K562 (cell line): ENCODE measurements at regions not wholly inside any gene's neighbourhood (a gene's known extent, or its start where the extent isn't known, plus 50 kb on each side); places are given as distances from the start of the nearest gene placed in this dataset.

Experiments used
- ATAC-seq: fragments of 200-7000 bp; cut with Tn5 transposase; 3 replicates; pipeline ENCODE4 v1.9.1; 2020; ENCODE audit warnings: moderate library complexity
- BruUV-seq: library from RNA; stranded (reverse); fragments of 400-500 nt; replicated peaks from 2 replicates; lab custom pipeline; 2021; lab: Mats Ljungman, UMichigan
- CTCF ChIA-PET: fragments of 300-600 bp; formaldehyde crosslinking; extraction: SDS; loops from one replicate; lab custom pipeline; 2021; ENCODE audit warnings: low intra/inter-chr PET ratio; lab: Yijun Ruan, JAX
- POLR2A ChIA-PET: fragments of 300-600, 350-650 bp; sonication (Branson Sonifier 250); formaldehyde crosslinking; extraction: SDS; loops from one replicate; lab custom pipeline; 2021; ENCODE audit warnings: antibody characterized with exemption, inconsistent platforms; lab: Yijun Ruan, JAX
- DNase-seq, 4 experiments: peaks; one replicate each; pipeline versions ENCODE4 v3.0.0 to v3.0.0-alpha.2; 2011 to 2018; ENCODE audit warnings: low spot score in 3 of 4, mixed read lengths in 3 of 4; ENCODE audit errors: extremely low read depth in 1 of 4
- FAIRE-seq: peaks from 2 replicates; lab custom pipeline; 2011; peaks lifted over from hg19 to GRCh38; lab: Jason Lieb, UNC
- H2AFZ ChIP-seq: 2 replicates; pipeline ENCODE4 v1.6.0; 2011; ENCODE audit warnings: low read depth, low read length, control low read depth, inconsistent platforms
- H3K27ac ChIP-seq: fragments of 200-600 bp; 3 replicates; pipeline ENCODE4 v1.8.0; 2011; ENCODE audit warnings: low read depth, mild to moderate bottlenecking, control low read depth, inconsistent platforms, low read length, moderate library complexity, mixed read lengths; ENCODE audit errors: extremely low read depth
- H3K27me3 ChIP-seq, 2 experiments: fragments of 300-600 bp in 1 of 2; 2 replicates in 1 of 2; 3 replicates in 1 of 2; pipeline versions ENCODE4 v1.6.0 to v1.8.0; 2011; ENCODE audit warnings: inconsistent platforms in 2 of 2, low read length in 2 of 2, mild to moderate bottlenecking in 1 of 2, mixed read lengths in 1 of 2, moderate library complexity in 1 of 2; ENCODE audit not compliant: control insufficient read depth in 2 of 2, insufficient read depth in 2 of 2
- H3K36me3 ChIP-seq: fragments of 300-600 bp; 3 replicates; pipeline ENCODE4 v1.8.0; 2011; ENCODE audit warnings: mild to moderate bottlenecking, low read length, inconsistent platforms; ENCODE audit not compliant: control insufficient read depth, insufficient read depth
- H3K4me1 ChIP-seq, 2 experiments: fragments of 200-600 bp in 1 of 2; replicated peaks in 1 of 2; 2 replicates in 1 of 2; 3 replicates in 1 of 2; pipeline versions ENCODE4 v1.5.1 to v1.8.0; 2011; ENCODE audit warnings: inconsistent platforms in 2 of 2, low read length in 2 of 2, mild to moderate bottlenecking in 1 of 2, mixed read lengths in 1 of 2, moderate library complexity in 1 of 2; ENCODE audit not compliant: control insufficient read depth in 2 of 2, insufficient read depth in 2 of 2
- H3K4me2 ChIP-seq: 2 replicates; pipeline ENCODE4 v1.6.1; 2011; ENCODE audit warnings: low read length, control low read depth, inconsistent platforms, mixed read lengths; ENCODE audit not compliant: insufficient read depth
- H3K4me3 ChIP-seq: fragments of 200-600 bp; sonication (generic), shearing (Covaris generic); 2 replicates; pipeline ENCODE4 v1.5.1; 2016; ENCODE audit warnings: control low read depth, inconsistent platforms
- H3K79me2 ChIP-seq: fragments of 200-600 bp; 3 replicates; pipeline ENCODE4 v1.8.0; 2011; ENCODE audit warnings: low read length, inconsistent platforms; ENCODE audit not compliant: control insufficient read depth, insufficient read depth
- H3K9ac ChIP-seq, 2 experiments: 2 replicates each; pipeline versions ENCODE4 v1.6.0 to v1.6.1; 2011; ENCODE audit warnings: low read depth in 2 of 2, low read length in 2 of 2, control low read depth in 1 of 2, inconsistent platforms in 1 of 2, mild to moderate bottlenecking in 1 of 2, mixed read lengths in 1 of 2; ENCODE audit not compliant: insufficient read depth in 1 of 2
- H3K9me1 ChIP-seq: one replicate; pipeline ENCODE4 v1.6.0; 2011; ENCODE audit warnings: inconsistent platforms, mild to moderate bottlenecking, low read length, moderate library complexity; ENCODE audit not compliant: control insufficient read depth, insufficient read depth
- H3K9me3 ChIP-seq: replicated peaks from 2 replicates; pipeline ENCODE4 v1.5.1; 2011; ENCODE audit warnings: low read depth, low read length, inconsistent platforms; ENCODE audit not compliant: control insufficient read depth, insufficient read depth
- H4K20me1 ChIP-seq: replicated peaks from 2 replicates; pipeline ENCODE4 v1.6.1; 2011; ENCODE audit warnings: low read length, inconsistent platforms, mixed read lengths; ENCODE audit not compliant: control insufficient read depth, insufficient read depth
- ATF7 ChIP-seq: fragments of 450-650 bp; IDR thresholded peaks from 2 replicates; pipeline ENCODE4 v1.7.1; 2014; ENCODE audit warnings: mild to moderate bottlenecking, moderate library complexity
- BACH1 ChIP-seq: fragments of 200-800 bp; sonication (Bioruptor generic); IDR thresholded peaks from 2 replicates; pipeline ENCODE4 v1.6.1; 2016; ENCODE audit warnings: missing genetic modification characterization, missing compliant biosample characterization
- DACH1 ChIP-seq: fragments of 450-650 bp; IDR thresholded peaks from 2 replicates; pipeline ENCODE4 v1.6.1; 2018; ENCODE audit not compliant: partially characterized antibody
- MTA1 ChIP-seq: fragments of 450-650 bp; IDR thresholded peaks from 2 replicates; pipeline ENCODE4 v1.6.1; 2017; ENCODE audit warnings: borderline replicate concordance
- NFATC3 ChIP-seq: fragments of 450-650 bp; IDR thresholded peaks from 2 replicates; pipeline ENCODE4 v1.6.1; 2017; ENCODE audit warnings: mild to moderate bottlenecking
- OTX1 ChIP-seq: fragments of 450-650 bp; formaldehyde crosslinking; IDR thresholded peaks from 2 replicates; pipeline ENCODE4 v1.4.0; 2022; ENCODE audit warnings: mild to moderate bottlenecking
- POLR2G ChIP-seq: fragments of 200-400 bp; formaldehyde crosslinking; IDR thresholded peaks from 2 replicates; pipeline ENCODE4 v1.6.1; 2017; ENCODE audit warnings: low read depth, mild to moderate bottlenecking, antibody characterized with exemption, low read length, moderate library complexity
- RFX5 ChIP-seq: IDR thresholded peaks from 2 replicates; pipeline ENCODE4 v1.6.1; 2011; ENCODE audit warnings: low read depth, mild to moderate bottlenecking, improper control_type of control experiment, low read length
- RNF2 ChIP-seq: sonication (generic); IDR thresholded peaks from 2 replicates; pipeline ENCODE4 v1.6.1; 2016
- SRSF1 ChIP-seq: fragments of 200-400 bp; formaldehyde crosslinking; IDR thresholded peaks from 2 replicates; pipeline ENCODE4 v1.6.1; 2017; ENCODE audit warnings: mild to moderate bottlenecking, low read depth, low read length, moderate library complexity
- STAT5B ChIP-seq: fragments of 250-450 bp; sonication (Bioruptor Pico); IDR thresholded peaks from 2 replicates; pipeline ENCODE4 v1.8.0; 2021; ENCODE audit warnings: mild to moderate bottlenecking, inconsistent platforms
- XRCC5 ChIP-seq: fragments of 200-400 bp; formaldehyde crosslinking; IDR thresholded peaks from 2 replicates; pipeline ENCODE4 v1.6.1; 2017; ENCODE audit warnings: low read depth, mild to moderate bottlenecking, low read length
- ZBTB1 ChIP-seq: sonication (generic); formaldehyde crosslinking; IDR thresholded peaks from 2 replicates; pipeline ENCODE4 v1.8.1; 2023; ENCODE audit warnings: missing genetic modification reagents, low read depth, mild to moderate bottlenecking, borderline replicate concordance
- ZNF124 ChIP-seq: sonication (generic); formaldehyde crosslinking; IDR thresholded peaks from 2 replicates; pipeline ENCODE4 v1.8.1; 2022; ENCODE audit warnings: missing genetic modification reagents
- ZNF140 ChIP-seq: fragments of 250-450 bp; sonication (Bioruptor Pico); IDR thresholded peaks from 2 replicates; pipeline ENCODE4 v1.8.0; 2021; ENCODE audit warnings: moderate library complexity, mild to moderate bottlenecking, inconsistent platforms
- WGBS: fragments of 100-300 bp; shearing (Covaris generic); methylation state at CpG from one replicate; pipeline ENCODE4 v1.1.6; 2016; ENCODE audit warnings: low coverage, mixed read lengths; ENCODE audit not compliant: insufficient coverage; ENCODE audit errors: missing lambda C conversion rate; 5-methylcytosine and 5-hydroxymethylcytosine counted together
- in situ Hi-C: fragments of 300-500 bp; cut with MboI; formaldehyde crosslinking; loops from 4 replicates; pipeline ENCODE4 v1.15.0; 2018; ENCODE audit warnings: inconsistent platforms, mixed read lengths
- intact Hi-C: fragments of 100-400 bp; cut with micrococcal nuclease; formaldehyde crosslinking; loops from 2 replicates; pipeline ENCODE4 v1.14.2; 2022
- TF ChIP-seq, protein P1 (sequence below): IDR thresholded peaks from 2 replicates; pipeline ENCODE4 v1.6.1; 2011; ENCODE audit warnings: borderline replicate concordance, low read depth, mild to moderate bottlenecking, moderate library complexity, low read length; ENCODE audit not compliant: insufficient read depth, poor library complexity, severe bottlenecking
- TF ChIP-seq, protein P2 (sequence below), 3 experiments: fragments of 200-800 bp in 1 of 3; fragments of 250-450 bp in 1 of 3; fragments of 450-650 bp in 1 of 3; sonication (Bioruptor Pico) in 1 of 3; sonication (Bioruptor generic) in 1 of 3; formaldehyde crosslinking in 1 of 3; IDR thresholded peaks; 2 replicates each; pipeline versions ENCODE4 v1.6.1 to v1.8.0; 2016 to 2022; ENCODE audit warnings: mild to moderate bottlenecking in 2 of 3, missing genetic modification characterization in 2 of 3, missing compliant biosample characterization in 1 of 3, moderate library complexity in 1 of 3

DNA sequence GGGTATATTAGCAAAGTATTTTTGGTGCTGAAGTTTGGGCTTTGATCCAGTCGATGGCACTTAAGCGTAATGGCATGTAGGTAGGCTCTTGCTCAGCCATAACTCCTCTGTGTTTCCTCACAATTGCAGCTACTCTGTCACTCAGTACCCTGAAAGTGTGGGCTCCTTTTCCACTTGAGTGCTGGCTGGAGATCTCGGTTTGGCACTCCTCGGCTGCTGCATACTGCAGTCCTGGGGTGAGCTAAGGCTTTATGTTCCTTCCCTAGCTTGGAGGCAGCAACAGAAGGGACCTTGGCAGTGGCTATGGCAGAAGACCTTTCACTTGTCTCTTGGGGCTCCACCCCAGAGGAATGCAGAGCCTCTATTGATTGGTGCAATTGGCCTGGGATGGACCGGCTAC is 106.7 kb upstream of the GRXCR1 start:
- no TSS peak for BruUV-seq
- Histone ChIP-seq H2AFZ (no peak overlapping the region), H3K27me3 (no peaks in the 10 kb centered on the region), H3K9ac (no peak overlapping the region), H3K4me3 (no peak overlapping the region), H3K27ac (no peak overlapping the region), H3K79me2 (no peaks in the 10 kb centered on the region), H3K4me1 (no peaks in the 10 kb centered on the region), H3K9me1 (no peaks in the 10 kb centered on the region), H3K36me3 (no peaks in the 10 kb centered on the region), H4K20me1 (no peaks in the 10 kb centered on the region), H3K4me2 (no peak overlapping the region), H3K9me3 (no peaks in the 10 kb centered on the region)
- WGBS: 0% methylated on average over 4 of the region's 5 CpGs
- ChIA-PET POLR2A (no interaction called here), CTCF (no interaction called here)
- in situ Hi-C loops: no loop called here
- FAIRE-seq (no peak), ATAC-seq (no peak), DNase-seq (no peak)
- no peak for TF ChIP-seq DACH1
- TF ChIP-seq ZNF124 (CRISPR knock-in tag): no peak
- TF ChIP-seq ZBTB1 (CRISPR knock-in tag): no peak
- no peak for TF ChIP-seq POLR2G
- TF ChIP-seq MTA1: no peak
- TF ChIP-seq RNF2: no peak
- no peak for TF ChIP-seq XRCC5
- TF ChIP-seq RFX5: no peak
- no peak for TF ChIP-seq NFATC3
- no peak for TF ChIP-seq OTX1
- TF ChIP-seq, protein P1, sequence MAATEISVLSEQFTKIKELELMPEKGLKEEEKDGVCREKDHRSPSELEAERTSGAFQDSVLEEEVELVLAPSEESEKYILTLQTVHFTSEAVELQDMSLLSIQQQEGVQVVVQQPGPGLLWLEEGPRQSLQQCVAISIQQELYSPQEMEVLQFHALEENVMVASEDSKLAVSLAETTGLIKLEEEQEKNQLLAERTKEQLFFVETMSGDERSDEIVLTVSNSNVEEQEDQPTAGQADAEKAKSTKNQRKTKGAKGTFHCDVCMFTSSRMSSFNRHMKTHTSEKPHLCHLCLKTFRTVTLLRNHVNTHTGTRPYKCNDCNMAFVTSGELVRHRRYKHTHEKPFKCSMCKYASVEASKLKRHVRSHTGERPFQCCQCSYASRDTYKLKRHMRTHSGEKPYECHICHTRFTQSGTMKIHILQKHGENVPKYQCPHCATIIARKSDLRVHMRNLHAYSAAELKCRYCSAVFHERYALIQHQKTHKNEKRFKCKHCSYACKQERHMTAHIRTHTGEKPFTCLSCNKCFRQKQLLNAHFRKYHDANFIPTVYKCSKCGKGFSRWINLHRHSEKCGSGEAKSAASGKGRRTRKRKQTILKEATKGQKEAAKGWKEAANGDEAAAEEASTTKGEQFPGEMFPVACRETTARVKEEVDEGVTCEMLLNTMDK: no peak
- no peak for TF ChIP-seq ZNF140
- no peak for TF ChIP-seq STAT5B (CRISPR knock-in tag)
- no peak for TF ChIP-seq BACH1 (tag)
- no peak for TF ChIP-seq SRSF1
- TF ChIP-seq ATF7: no peak
- TF ChIP-seq, protein P2, sequence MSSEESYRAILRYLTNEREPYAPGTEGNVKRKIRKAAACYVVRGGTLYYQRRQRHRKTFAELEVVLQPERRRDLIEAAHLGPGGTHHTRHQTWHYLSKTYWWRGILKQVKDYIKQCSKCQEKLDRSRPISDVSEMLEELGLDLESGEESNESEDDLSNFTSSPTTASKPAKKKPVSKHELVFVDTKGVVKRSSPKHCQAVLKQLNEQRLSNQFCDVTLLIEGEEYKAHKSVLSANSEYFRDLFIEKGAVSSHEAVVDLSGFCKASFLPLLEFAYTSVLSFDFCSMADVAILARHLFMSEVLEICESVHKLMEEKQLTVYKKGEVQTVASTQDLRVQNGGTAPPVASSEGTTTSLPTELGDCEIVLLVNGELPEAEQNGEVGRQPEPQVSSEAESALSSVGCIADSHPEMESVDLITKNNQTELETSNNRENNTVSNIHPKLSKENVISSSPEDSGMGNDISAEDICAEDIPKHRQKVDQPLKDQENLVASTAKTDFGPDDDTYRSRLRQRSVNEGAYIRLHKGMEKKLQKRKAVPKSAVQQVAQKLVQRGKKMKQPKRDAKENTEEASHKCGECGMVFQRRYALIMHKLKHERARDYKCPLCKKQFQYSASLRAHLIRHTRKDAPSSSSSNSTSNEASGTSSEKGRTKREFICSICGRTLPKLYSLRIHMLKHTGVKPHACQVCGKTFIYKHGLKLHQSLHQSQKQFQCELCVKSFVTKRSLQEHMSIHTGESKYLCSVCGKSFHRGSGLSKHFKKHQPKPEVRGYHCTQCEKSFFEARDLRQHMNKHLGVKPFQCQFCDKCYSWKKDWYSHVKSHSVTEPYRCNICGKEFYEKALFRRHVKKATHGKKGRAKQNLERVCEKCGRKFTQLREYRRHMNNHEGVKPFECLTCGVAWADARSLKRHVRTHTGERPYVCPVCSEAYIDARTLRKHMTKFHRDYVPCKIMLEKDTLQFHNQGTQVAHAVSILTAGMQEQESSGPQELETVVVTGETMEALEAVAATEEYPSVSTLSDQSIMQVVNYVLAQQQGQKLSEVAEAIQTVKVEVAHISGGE (CRISPR knock-in tag; IDR thresholded peaks at IDR 0.05): no peak
- intact Hi-C loops: no loop called here
